HepG2 (cell line): ENCODE measurements at regions not wholly inside any gene's neighbourhood (a gene's known extent, or its start where the extent isn't known, plus 50 kb on each side); places are given as distances from the start of the nearest gene placed in this dataset.

Experiments
- PHF20 ChIP-seq: sonication (generic); formaldehyde crosslinking; IDR thresholded peaks from 2 replicates; pipeline ENCODE4 v1.5.0; 2020; ENCODE audit warnings: mild to moderate bottlenecking, missing genetic modification reagents
- TCF7 ChIP-seq: sonication (generic); IDR thresholded peaks from 2 replicates; pipeline ENCODE4 v1.6.1; 2016; ENCODE audit warnings: antibody characterized with exemption, low read depth
- ZNF292 ChIP-seq: sonication (generic); formaldehyde crosslinking; IDR thresholded peaks from 2 replicates; pipeline ENCODE4 v1.8.1; 2022; ENCODE audit warnings: mild to moderate bottlenecking, low read depth, missing genetic modification reagents, borderline replicate concordance
- TF ChIP-seq, protein P1 (sequence below), 2 experiments: fragments of 450-650 bp in 1 of 2; sonication (generic) in 1 of 2; formaldehyde crosslinking in 1 of 2; IDR thresholded peaks; 2 replicates each; pipeline versions ENCODE4 v1.6.1 to v1.8.0; 2016 to 2022; ENCODE audit warnings: antibody characterized with exemption in 1 of 2, mild to moderate bottlenecking in 1 of 2, missing genetic modification reagents in 1 of 2
- TF ChIP-seq, protein P2 (sequence below): sonication (generic); formaldehyde crosslinking; conservative IDR thresholded peaks from 2 replicates; pipeline ENCODE4 v1.8.1; 2023; ENCODE audit warnings: missing genetic modification reagents

DNA sequence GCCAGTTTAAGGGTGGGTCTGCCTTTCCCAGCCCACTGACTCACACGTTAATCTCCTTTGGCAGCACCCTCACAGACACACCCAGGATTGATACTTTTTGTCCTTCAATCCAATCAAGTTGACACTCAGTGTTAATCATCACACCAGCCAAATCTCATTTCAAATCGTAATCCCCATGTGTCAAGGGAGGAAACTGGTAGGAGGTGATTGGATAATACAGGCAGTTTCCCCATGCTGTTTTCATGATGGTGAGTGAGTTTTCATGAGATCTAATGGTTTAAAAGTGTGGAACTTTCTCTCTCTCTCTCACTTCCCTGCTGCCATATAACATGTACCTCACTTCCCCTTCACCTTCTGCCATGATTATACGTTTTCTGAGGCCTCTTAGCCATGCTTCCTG lies 647.2 kb upstream of the FRG1 start (continued):
- TF ChIP-seq, protein P1, sequence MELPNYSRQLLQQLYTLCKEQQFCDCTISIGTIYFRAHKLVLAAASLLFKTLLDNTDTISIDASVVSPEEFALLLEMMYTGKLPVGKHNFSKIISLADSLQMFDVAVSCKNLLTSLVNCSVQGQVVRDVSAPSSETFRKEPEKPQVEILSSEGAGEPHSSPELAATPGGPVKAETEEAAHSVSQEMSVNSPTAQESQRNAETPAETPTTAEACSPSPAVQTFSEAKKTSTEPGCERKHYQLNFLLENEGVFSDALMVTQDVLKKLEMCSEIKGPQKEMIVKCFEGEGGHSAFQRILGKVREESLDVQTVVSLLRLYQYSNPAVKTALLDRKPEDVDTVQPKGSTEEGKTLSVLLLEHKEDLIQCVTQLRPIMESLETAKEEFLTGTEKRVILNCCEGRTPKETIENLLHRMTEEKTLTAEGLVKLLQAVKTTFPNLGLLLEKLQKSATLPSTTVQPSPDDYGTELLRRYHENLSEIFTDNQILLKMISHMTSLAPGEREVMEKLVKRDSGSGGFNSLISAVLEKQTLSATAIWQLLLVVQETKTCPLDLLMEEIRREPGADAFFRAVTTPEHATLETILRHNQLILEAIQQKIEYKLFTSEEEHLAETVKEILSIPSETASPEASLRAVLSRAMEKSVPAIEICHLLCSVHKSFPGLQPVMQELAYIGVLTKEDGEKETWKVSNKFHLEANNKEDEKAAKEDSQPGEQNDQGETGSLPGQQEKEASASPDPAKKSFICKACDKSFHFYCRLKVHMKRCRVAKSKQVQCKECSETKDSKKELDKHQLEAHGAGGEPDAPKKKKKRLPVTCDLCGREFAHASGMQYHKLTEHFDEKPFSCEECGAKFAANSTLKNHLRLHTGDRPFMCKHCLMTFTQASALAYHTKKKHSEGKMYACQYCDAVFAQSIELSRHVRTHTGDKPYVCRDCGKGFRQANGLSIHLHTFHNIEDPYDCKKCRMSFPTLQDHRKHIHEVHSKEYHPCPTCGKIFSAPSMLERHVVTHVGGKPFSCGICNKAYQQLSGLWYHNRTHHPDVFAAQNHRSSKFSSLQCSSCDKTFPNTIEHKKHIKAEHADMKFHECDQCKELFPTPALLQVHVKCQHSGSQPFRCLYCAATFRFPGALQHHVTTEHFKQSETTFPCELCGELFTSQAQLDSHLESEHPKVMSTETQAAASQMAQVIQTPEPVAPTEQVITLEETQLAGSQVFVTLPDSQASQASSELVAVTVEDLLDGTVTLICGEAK (IDR thresholded peaks at IDR 0.05) = no peak
- TF ChIP-seq, protein P1 (CRISPR knock-in tag; IDR thresholded peaks at IDR 0.05) = no peak
- TF ChIP-seq, protein P2, sequence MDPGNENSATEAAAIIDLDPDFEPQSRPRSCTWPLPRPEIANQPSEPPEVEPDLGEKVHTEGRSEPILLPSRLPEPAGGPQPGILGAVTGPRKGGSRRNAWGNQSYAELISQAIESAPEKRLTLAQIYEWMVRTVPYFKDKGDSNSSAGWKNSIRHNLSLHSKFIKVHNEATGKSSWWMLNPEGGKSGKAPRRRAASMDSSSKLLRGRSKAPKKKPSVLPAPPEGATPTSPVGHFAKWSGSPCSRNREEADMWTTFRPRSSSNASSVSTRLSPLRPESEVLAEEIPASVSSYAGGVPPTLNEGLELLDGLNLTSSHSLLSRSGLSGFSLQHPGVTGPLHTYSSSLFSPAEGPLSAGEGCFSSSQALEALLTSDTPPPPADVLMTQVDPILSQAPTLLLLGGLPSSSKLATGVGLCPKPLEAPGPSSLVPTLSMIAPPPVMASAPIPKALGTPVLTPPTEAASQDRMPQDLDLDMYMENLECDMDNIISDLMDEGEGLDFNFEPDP (CRISPR knock-in tag) = no peak
- TF ChIP-seq PHF20 (CRISPR knock-in tag) (no peak), TCF7 (no peak), ZNF292 (CRISPR knock-in tag) (no peak)
